PC-3 (cell line): ENCODE measurements at regions not wholly inside any gene's neighbourhood (a gene's known extent, or its start where the extent isn't known, plus 50 kb on each side); places are given as distances from the start of the nearest gene placed in this dataset.

Source experiments
- ATAC-seq: fragments of 200-7000 bp; cut with Tn5 transposase; 2 replicates; pipeline ENCODE4 v1.9.1; 2020; ENCODE audit warnings: mild to moderate bottlenecking, moderate library complexity
- BruUV-seq: library from RNA; stranded (reverse); fragments of 400-500 nt; replicated peaks from 2 replicates; lab custom pipeline; 2021; lab: Mats Ljungman, UMichigan
- CTCF ChIA-PET: fragments of 300-600 bp; sonication (Branson Sonifier 250); formaldehyde crosslinking; loops from one replicate; lab custom pipeline; 2022; ENCODE audit warnings: antibody characterized with exemption; lab: Charles Lee
- POLR2A ChIA-PET: fragments of 300-600 bp; sonication (Branson Sonifier 250); formaldehyde crosslinking; loops from one replicate; lab custom pipeline; 2022; ENCODE audit warnings: antibody characterized with exemption; ENCODE audit not compliant: unreplicated experiment; lab: Charles Lee
- DNase-seq: peaks from one replicate; pipeline ENCODE4 v3.0.0-alpha.2; 2015
- H2AFZ ChIP-seq: fragments of 300-600 bp; sonication (generic); 2 replicates; pipeline ENCODE4 v1.6.0; 2016; ENCODE audit warnings: antibody characterized with exemption, low read length
- H3F3A ChIP-seq: fragments of 300-600 bp; sonication (generic); one replicate; pipeline ENCODE4 v1.6.0; 2017; ENCODE audit warnings: antibody characterized with exemption, low read length, control low read depth, mild to moderate bottlenecking; ENCODE audit not compliant: unreplicated experiment
- H3K27ac ChIP-seq: fragments of 300-600 bp; sonication (generic); 2 replicates; pipeline ENCODE4 v1.5.1; 2016; ENCODE audit warnings: mild to moderate bottlenecking, low read length
- H3K27me3 ChIP-seq: fragments of 300-600 bp; sonication (generic); 2 replicates; pipeline ENCODE4 v1.6.1; 2016; ENCODE audit warnings: low read length, mixed read lengths
- H3K36me3 ChIP-seq: fragments of 300-600 bp; sonication (generic); 2 replicates; pipeline ENCODE4 v1.6.1; 2016; ENCODE audit warnings: low read depth, mixed run types, low read length, mixed read lengths
- H3K4me1 ChIP-seq: fragments of 300-600 bp; sonication (generic); 2 replicates; pipeline ENCODE4 v1.5.1; 2016; ENCODE audit warnings: low read length; ENCODE audit not compliant: insufficient read depth
- H3K4me2 ChIP-seq: fragments of 300-600 bp; sonication (generic); 2 replicates; pipeline ENCODE4 v1.6.0; 2016; ENCODE audit warnings: low read length
- H3K4me3 ChIP-seq: fragments of 300-600 bp; sonication (generic); 2 replicates; pipeline ENCODE4 v1.5.1; 2016; ENCODE audit warnings: mild to moderate bottlenecking, low read length, mixed read lengths
- H3K79me2 ChIP-seq: fragments of 300-600 bp; sonication (generic); 2 replicates; pipeline ENCODE4 v1.6.1; 2017; ENCODE audit warnings: low read length, mixed read lengths
- H3K9ac ChIP-seq: fragments of 300-600 bp; sonication (generic); 2 replicates; pipeline ENCODE4 v1.6.0; 2016; ENCODE audit warnings: mild to moderate bottlenecking, low read length
- H3K9me2 ChIP-seq: fragments of 300-600 bp; sonication (generic); replicated peaks from 2 replicates; pipeline ENCODE4 v1.6.1; 2016; ENCODE audit warnings: mixed run types, low read length, mixed read lengths
- H3K9me3 ChIP-seq: fragments of 300-600 bp; sonication (generic); 2 replicates; pipeline ENCODE4 v1.6.1; 2016; ENCODE audit warnings: low read length, mixed read lengths
- H4K20me1 ChIP-seq: fragments of 300-600 bp; sonication (generic); 2 replicates; pipeline ENCODE4 v1.6.1; 2016; ENCODE audit warnings: low read length, mixed read lengths
- EZH2 ChIP-seq: fragments of 300-600 bp; sonication (generic); IDR thresholded peaks from one replicate; pipeline ENCODE4 v1.6.1; 2017; ENCODE audit warnings: antibody characterized with exemption, mild to moderate bottlenecking, low read length; ENCODE audit not compliant: unreplicated experiment
- EZH2phosphoT487 ChIP-seq: fragments of 300-600 bp; sonication (generic); IDR thresholded peaks from 2 replicates; pipeline ENCODE4 v1.6.1; 2018; ENCODE audit warnings: mild to moderate bottlenecking, antibody characterized with exemption, low read length, borderline replicate concordance
- intact Hi-C: fragments of 100-400 bp; cut with micrococcal nuclease; formaldehyde crosslinking; loops from 2 replicates; pipeline ENCODE4 v1.9.0; 2023
- TF ChIP-seq, protein P1 (sequence below): fragments of 300-600 bp; sonication (generic); conservative IDR thresholded peaks from 2 replicates; pipeline ENCODE4 v1.5.1; 2017; ENCODE audit warnings: antibody characterized with exemption, low read depth, mild to moderate bottlenecking, low read length

DNA sequence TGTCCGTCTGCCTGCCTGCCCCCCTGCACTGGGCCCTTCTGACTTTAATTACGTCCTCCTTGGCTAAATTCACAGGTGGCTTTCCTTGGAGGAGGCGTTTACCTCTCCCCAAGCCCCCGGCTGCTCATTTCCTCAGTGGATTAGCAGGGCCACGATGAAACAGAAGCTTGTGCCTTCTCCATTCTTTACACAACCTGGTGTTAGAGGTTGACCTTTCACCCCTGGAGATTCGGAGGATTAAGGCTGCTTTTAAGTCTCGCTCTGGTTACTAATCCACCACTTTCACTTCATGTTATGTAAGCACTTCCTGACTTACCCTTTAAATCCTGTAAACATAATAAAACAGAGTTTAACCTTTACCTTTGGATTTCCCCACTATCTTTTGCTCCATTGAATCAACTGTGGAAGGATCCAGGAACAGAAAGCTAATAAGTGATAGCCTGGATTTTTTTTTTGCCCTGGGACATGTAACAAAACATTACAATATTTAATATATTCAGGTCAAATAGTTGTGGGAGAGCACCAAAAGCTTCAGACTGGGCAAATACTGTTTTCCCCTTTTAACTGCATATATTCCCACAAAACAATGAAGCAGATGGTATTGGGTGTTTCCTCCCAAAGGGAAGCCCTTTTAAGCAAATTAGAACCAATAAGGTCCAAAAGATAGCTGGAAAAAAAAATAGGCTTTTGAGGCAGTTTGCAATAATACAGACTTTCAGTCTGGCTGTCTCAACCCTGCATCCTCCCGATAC, 370.2 kb downstream of the EN1 start:
- H3K4me3 ChIP-seq, result no peak overlapping the region
- no peaks in the 10 kb centered on the region for H3F3A ChIP-seq
- H3K4me1 ChIP-seq, result 0 out of 2 replicates have a peak, but pooled peaks cover 6% of the 10 kb centered on the region
- no peaks in the 10 kb centered on the region for H3K9me2 ChIP-seq
- TF ChIP-seq, protein P1, sequence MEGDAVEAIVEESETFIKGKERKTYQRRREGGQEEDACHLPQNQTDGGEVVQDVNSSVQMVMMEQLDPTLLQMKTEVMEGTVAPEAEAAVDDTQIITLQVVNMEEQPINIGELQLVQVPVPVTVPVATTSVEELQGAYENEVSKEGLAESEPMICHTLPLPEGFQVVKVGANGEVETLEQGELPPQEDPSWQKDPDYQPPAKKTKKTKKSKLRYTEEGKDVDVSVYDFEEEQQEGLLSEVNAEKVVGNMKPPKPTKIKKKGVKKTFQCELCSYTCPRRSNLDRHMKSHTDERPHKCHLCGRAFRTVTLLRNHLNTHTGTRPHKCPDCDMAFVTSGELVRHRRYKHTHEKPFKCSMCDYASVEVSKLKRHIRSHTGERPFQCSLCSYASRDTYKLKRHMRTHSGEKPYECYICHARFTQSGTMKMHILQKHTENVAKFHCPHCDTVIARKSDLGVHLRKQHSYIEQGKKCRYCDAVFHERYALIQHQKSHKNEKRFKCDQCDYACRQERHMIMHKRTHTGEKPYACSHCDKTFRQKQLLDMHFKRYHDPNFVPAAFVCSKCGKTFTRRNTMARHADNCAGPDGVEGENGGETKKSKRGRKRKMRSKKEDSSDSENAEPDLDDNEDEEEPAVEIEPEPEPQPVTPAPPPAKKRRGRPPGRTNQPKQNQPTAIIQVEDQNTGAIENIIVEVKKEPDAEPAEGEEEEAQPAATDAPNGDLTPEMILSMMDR, result no peak
- no peak for TF ChIP-seq EZH2
- TF ChIP-seq EZH2phosphoT487, result no peak
- H2AFZ ChIP-seq, result no peak overlapping the region
- no peaks in the 10 kb centered on the region for H3K36me3 ChIP-seq
- DNase-seq, result no peak
- no peaks in the 10 kb centered on the region for H3K79me2 ChIP-seq
- ChIA-PET POLR2A (no interaction called here), CTCF (interaction anchor here (0.6 kb wide), 1 partner anchor 16 kb away, joined by 5 read pairs; no protein-coding TSS in a partner anchor)
- intact Hi-C loops, result no loop called here
- H3K9me3 ChIP-seq, result no peaks in the 10 kb centered on the region
- BruUV-seq, result no TSS peak
- no peak for ATAC-seq
- no peak overlapping the region for H3K4me2 ChIP-seq
- H3K27me3 ChIP-seq, result no peaks in the 10 kb centered on the region
- no peaks in the 10 kb centered on the region for H4K20me1 ChIP-seq
- no peak overlapping the region for H3K9ac ChIP-seq
- no peak overlapping the region for H3K27ac ChIP-seq

DNA sequence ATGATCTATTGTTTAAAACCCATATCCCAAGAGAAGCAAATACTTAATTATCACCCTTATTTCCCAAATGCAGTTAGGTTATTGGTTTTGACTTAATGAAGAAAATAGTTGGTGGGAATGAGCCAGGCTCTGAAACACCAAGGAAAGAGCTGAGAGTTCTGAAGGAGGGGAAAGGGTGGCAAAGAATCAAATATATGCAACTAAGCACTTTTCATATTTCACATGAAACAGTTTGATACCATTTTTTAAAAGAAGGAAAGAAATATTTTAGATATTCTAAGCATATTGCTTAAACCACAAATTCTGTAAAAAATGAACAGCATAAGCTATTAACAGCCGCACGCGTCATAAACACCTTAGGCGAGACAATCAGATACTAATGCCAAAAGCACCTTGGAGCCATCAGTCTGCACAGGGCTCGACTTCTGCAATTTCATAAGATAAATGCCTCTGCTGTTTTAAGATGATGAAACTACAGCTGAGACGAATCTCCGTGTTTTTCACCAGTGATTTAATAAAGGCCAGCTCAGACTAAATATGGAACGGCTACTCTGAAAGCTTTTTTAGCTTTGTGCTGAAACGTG, 371.7 kb downstream of the EN1 start:
- no TSS peak for BruUV-seq
- no peaks in the 10 kb centered on the region for H3K79me2 ChIP-seq
- H3K9ac ChIP-seq, result no peak overlapping the region
- intact Hi-C loops, result no loop called here
- no peak overlapping the region for H2AFZ ChIP-seq
- no peak overlapping the region for H3K27ac ChIP-seq
- POLR2A ChIA-PET, result no interaction called here
- H3K9me3 ChIP-seq, result no peaks in the 10 kb centered on the region
- DNase-seq (no peak), ATAC-seq (no peak)
- H3K4me3 ChIP-seq, result no peak overlapping the region
- no peaks in the 10 kb centered on the region for H4K20me1 ChIP-seq
- peaks cover 10% of the 10 kb centered on the region for H3K4me1 ChIP-seq
- CTCF ChIA-PET, result no interaction called here
- H3K36me3 ChIP-seq, result no peaks in the 10 kb centered on the region
- no peaks in the 10 kb centered on the region for H3F3A ChIP-seq
- H3K9me2 ChIP-seq, result no peaks in the 10 kb centered on the region
- H3K27me3 ChIP-seq, result no peaks in the 10 kb centered on the region
- no peak for TF ChIP-seq EZH2
- no peak for TF ChIP-seq EZH2phosphoT487
- TF ChIP-seq, protein P1, result no peak
- no peak overlapping the region for H3K4me2 ChIP-seq

DNA sequence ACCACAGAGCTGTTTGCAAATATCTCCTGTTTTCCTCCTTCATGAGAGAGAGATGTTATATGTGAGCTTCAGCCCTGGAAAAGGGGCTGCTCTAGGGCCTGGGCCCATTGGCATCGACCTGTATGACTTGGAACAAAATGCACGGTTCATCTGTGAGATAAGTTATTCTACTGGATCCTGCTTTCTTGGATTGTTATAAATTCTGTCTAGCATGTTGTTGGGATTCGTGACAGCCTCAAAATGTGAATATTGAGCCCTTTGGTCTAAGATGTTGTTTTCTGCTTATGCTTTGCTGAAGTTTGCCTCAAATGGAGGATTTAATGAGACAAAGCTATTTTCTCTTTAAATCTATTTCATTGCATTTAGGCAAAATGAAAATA, 372.9 kb downstream of the EN1 start:
- ATAC-seq (no peak), DNase-seq (no peak)
- CTCF ChIA-PET, result no interaction called here
- no peaks in the 10 kb centered on the region for H3K79me2 ChIP-seq
- no TSS peak for BruUV-seq
- POLR2A ChIA-PET, result no interaction called here
- intact Hi-C loops, result no loop called here
- no peak overlapping the region for H3K4me3 ChIP-seq
- H3K4me1 ChIP-seq, result peaks cover 17% of the 10 kb centered on the region
- H3K27ac ChIP-seq, result no peak overlapping the region
- H3K9ac ChIP-seq, result no peak overlapping the region
- no peaks in the 10 kb centered on the region for H4K20me1 ChIP-seq
- no peaks in the 10 kb centered on the region for H3F3A ChIP-seq
- H3K9me3 ChIP-seq, result no peaks in the 10 kb centered on the region
- TF ChIP-seq, protein P1, result no peak
- TF ChIP-seq EZH2 (no peak), EZH2phosphoT487 (no peak)
- no peaks in the 10 kb centered on the region for H3K9me2 ChIP-seq
- H3K36me3 ChIP-seq, result no peaks in the 10 kb centered on the region
- no peak overlapping the region for H3K4me2 ChIP-seq
- H3K27me3 ChIP-seq, result no peaks in the 10 kb centered on the region
- no peak overlapping the region for H2AFZ ChIP-seq
